ENCODE measurements at regions not wholly inside any gene's neighbourhood (a gene's known extent, or its start where the extent isn't known, plus 50 kb on each side); places are given as distances from the start of the nearest gene placed in this dataset.
A peak's percentile ranks its signal among the peaks of the same experiment; 100 is the strongest.

GRCh38 chrX:85630901-85631300 is 251.4 kb upstream of the POF1B start:
- no peak for TF ChIP-seq CTBP1 (IDR thresholded peaks at IDR 0.05; ENCODE audit: borderline replicate concordance)
- no peak for TF ChIP-seq SUZ12 (IDR thresholded peaks at IDR 0.05)
- no peak for TF ChIP-seq LEF1 (IDR thresholded peaks at IDR 0.05; ENCODE audit: borderline replicate concordance)
- TF ChIP-seq ELF4 (IDR thresholded peaks at IDR 0.05) = no peak
- no peak for TF ChIP-seq ZNF384 (IDR thresholded peaks at IDR 0.05)
- TF ChIP-seq TARDBP (IDR thresholded peaks at IDR 0.05) = no peak
- TF ChIP-seq BHLHE40 (IDR thresholded peaks at IDR 0.05; ENCODE audit: borderline replicate concordance) = no peak
- no peak for TF ChIP-seq FOXA1 (IDR thresholded peaks at IDR 0.05)
- POLR2A ChIA-PET = no interaction called here

DNA sequence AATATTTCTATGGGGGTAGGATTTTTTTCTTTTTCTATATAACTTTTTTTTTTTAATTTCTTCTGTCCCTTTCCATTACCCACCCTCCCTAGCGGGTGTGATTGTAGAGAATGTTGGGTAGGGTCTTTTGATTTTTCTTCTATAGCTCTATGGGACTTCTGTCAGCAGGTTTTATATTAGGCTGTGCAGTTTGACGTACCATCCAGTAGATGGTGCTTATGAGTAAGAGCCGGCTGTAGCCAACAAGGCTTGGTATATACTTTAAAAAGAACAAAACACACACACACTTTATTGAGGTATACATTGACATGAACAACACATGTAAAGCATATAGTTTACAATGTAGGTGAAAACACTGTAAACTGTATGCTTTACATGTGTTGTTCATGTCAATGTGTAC is 247.9 kb upstream of the POF1B start:
- ChIA-PET POLR2A (no interaction called here), CTCF (no interaction called here)
- no peak for TF ChIP-seq NFRKB (IDR thresholded peaks at IDR 0.05)
- no peak for TF ChIP-seq SP1 (IDR thresholded peaks at IDR 0.05)
- TF ChIP-seq FOXM1 (IDR thresholded peaks at IDR 0.05; ENCODE audit: borderline replicate concordance) = no peak
- no peak for TF ChIP-seq HDGF (IDR thresholded peaks at IDR 0.05; ENCODE audit: borderline replicate concordance)
- no peak for TF ChIP-seq ELF4 (IDR thresholded peaks at IDR 0.05)
- no peak for TF ChIP-seq LEF1 (IDR thresholded peaks at IDR 0.05; ENCODE audit: borderline replicate concordance)
- no peak for TF ChIP-seq TARDBP (IDR thresholded peaks at IDR 0.05)
- TF ChIP-seq CTBP1 (IDR thresholded peaks at IDR 0.05; ENCODE audit: borderline replicate concordance) = no peak
- no peak for TF ChIP-seq FOXA1 (IDR thresholded peaks at IDR 0.05)
- TF ChIP-seq, protein P1, sequence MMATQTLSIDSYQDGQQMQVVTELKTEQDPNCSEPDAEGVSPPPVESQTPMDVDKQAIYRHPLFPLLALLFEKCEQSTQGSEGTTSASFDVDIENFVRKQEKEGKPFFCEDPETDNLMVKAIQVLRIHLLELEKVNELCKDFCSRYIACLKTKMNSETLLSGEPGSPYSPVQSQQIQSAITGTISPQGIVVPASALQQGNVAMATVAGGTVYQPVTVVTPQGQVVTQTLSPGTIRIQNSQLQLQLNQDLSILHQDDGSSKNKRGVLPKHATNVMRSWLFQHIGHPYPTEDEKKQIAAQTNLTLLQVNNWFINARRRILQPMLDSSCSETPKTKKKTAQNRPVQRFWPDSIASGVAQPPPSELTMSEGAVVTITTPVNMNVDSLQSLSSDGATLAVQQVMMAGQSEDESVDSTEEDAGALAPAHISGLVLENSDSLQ (IDR thresholded peaks at IDR 0.05) = no peak
- TF ChIP-seq ARNT (IDR thresholded peaks at IDR 0.05) = no peak
- TF ChIP-seq SUZ12 (IDR thresholded peaks at IDR 0.05) = no peak
- no peak for TF ChIP-seq FOXK2 (IDR thresholded peaks at IDR 0.05)
- peak; percentile 16 for DNase-seq (ENCODE audit: extremely low spot score)

More at GRCh38 chrX:85630901-85631300, 251.4 kb upstream of the POF1B start:
- DNase-seq (ENCODE audit: extremely low spot score) = no peak
- CTCF ChIA-PET = no interaction called here

GRCh38 chrX:85622635-85623034 is 243.2 kb upstream of the POF1B start:
- CTCF ChIA-PET = no interaction called here
- DNase-seq (ENCODE audit: extremely low spot score) = no peak
- TF ChIP-seq SUZ12 (IDR thresholded peaks at IDR 0.05) = no peak
- no peak for TF ChIP-seq SP1 (IDR thresholded peaks at IDR 0.05)
- no peak for TF ChIP-seq HDGF (IDR thresholded peaks at IDR 0.05; ENCODE audit: borderline replicate concordance)
- no peak for TF ChIP-seq NFRKB (IDR thresholded peaks at IDR 0.05)
- no peak for TF ChIP-seq ZNF384 (IDR thresholded peaks at IDR 0.05)
- TF ChIP-seq FOXM1 (IDR thresholded peaks at IDR 0.05; ENCODE audit: borderline replicate concordance) = no peak
- TF ChIP-seq TARDBP (IDR thresholded peaks at IDR 0.05) = no peak
- no peak for TF ChIP-seq CTBP1 (IDR thresholded peaks at IDR 0.05; ENCODE audit: borderline replicate concordance)
- POLR2A ChIA-PET = no interaction called here

- CTCF ChIA-PET = no interaction called here
- TF ChIP-seq L3MBTL2 (conservative IDR thresholded peaks at IDR 0.05) = no peak
- TF ChIP-seq BHLHE40 (IDR thresholded peaks at IDR 0.05; ENCODE audit: borderline replicate concordance) = no peak
- no peak for TF ChIP-seq TARDBP (IDR thresholded peaks at IDR 0.05)
- no peak for TF ChIP-seq SP1 (IDR thresholded peaks at IDR 0.05)
- no peak for TF ChIP-seq ARNT (IDR thresholded peaks at IDR 0.05)
- no peak for TF ChIP-seq ZNF384 (IDR thresholded peaks at IDR 0.05)
- no peak for TF ChIP-seq NFRKB (IDR thresholded peaks at IDR 0.05)
- TF ChIP-seq FOXM1 (IDR thresholded peaks at IDR 0.05; ENCODE audit: borderline replicate concordance) = no peak
- no peak for TF ChIP-seq FOXK2 (IDR thresholded peaks at IDR 0.05)
- no peak for TF ChIP-seq SUZ12 (IDR thresholded peaks at IDR 0.05)
- no peak for TF ChIP-seq FOXA1 (IDR thresholded peaks at IDR 0.05)
- TF ChIP-seq LEF1 (IDR thresholded peaks at IDR 0.05; ENCODE audit: borderline replicate concordance) = no peak
- TF ChIP-seq, protein P1 (IDR thresholded peaks at IDR 0.05) = no peak
- no peak for TF ChIP-seq CTBP1 (IDR thresholded peaks at IDR 0.05; ENCODE audit: borderline replicate concordance)
- TF ChIP-seq ELF4 (IDR thresholded peaks at IDR 0.05) = no peak
- no peak for TF ChIP-seq HDGF (IDR thresholded peaks at IDR 0.05; ENCODE audit: borderline replicate concordance)
Measured at GRCh38 chrX:85620466-85620865, 241.0 kb upstream of the POF1B start.

GRCh38 chrX:85619962-85620361 is 240.5 kb upstream of the POF1B start:
- DNase-seq (ENCODE audit: extremely low spot score) = no peak
- POLR2A ChIA-PET = no interaction called here
- TF ChIP-seq LEF1 (IDR thresholded peaks at IDR 0.05; ENCODE audit: borderline replicate concordance) (no peak), SUZ12 (IDR thresholded peaks at IDR 0.05) (no peak), ARNT (IDR thresholded peaks at IDR 0.05) (no peak)
- CTCF ChIA-PET = no interaction called here

More at GRCh38 chrX:85620466-85620865, 241.0 kb upstream of the POF1B start:
- no peak for DNase-seq (ENCODE audit: extremely low spot score)
- POLR2A ChIA-PET = no interaction called here

GRCh38 chrX:85611926-85612325 is 232.5 kb upstream of the POF1B start:
- ChIA-PET POLR2A (no interaction called here), CTCF (interaction anchor here (0.7 kb wide), 1 partner anchor 42 kb away, joined by 3 read pairs; no protein-coding TSS in a partner anchor)
- TF ChIP-seq NFRKB (IDR thresholded peaks at IDR 0.05) (no peak), TARDBP (IDR thresholded peaks at IDR 0.05) (no peak), FOXK2 (IDR thresholded peaks at IDR 0.05) (no peak), ZNF384 (IDR thresholded peaks at IDR 0.05) (no peak), LEF1 (IDR thresholded peaks at IDR 0.05; ENCODE audit: borderline replicate concordance) (no peak), FOXM1 (IDR thresholded peaks at IDR 0.05; ENCODE audit: borderline replicate concordance) (no peak), HDGF (IDR thresholded peaks at IDR 0.05; ENCODE audit: borderline replicate concordance) (no peak)
- TF ChIP-seq, protein P1 (IDR thresholded peaks at IDR 0.05) = no peak
- peak; percentile 11 for DNase-seq (ENCODE audit: extremely low spot score)

DNA sequence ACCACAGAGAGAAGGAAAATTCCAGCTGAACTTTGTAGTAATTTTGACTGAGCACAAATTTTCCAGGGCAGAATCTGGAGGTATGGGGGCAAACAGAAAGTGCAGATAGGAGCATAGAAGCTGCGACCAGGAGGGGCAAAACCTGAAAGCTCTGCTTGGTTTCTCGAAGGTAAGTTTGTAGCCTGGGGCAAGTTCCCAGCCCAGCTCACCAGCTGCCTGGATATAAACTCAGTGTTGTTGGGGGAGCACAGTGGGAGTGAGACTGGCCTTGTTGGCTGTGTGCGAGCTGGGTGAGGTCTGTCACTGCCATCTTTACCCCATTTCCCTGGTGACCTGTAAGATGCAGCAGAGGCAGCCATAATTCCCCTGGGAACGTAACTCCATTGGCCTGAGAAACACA is 213.5 kb upstream of the POF1B start:
- no peak for DNase-seq (ENCODE audit: extremely low spot score)
- CTCF ChIA-PET = no interaction called here
- POLR2A ChIA-PET = no interaction called here
- TF ChIP-seq SUZ12 (IDR thresholded peaks at IDR 0.05) (no peak), L3MBTL2 (conservative IDR thresholded peaks at IDR 0.05) (no peak), SP1 (IDR thresholded peaks at IDR 0.05) (no peak), HDGF (IDR thresholded peaks at IDR 0.05; ENCODE audit: borderline replicate concordance) (no peak), ARNT (IDR thresholded peaks at IDR 0.05) (no peak), FOXA1 (IDR thresholded peaks at IDR 0.05) (no peak), BHLHE40 (IDR thresholded peaks at IDR 0.05; ENCODE audit: borderline replicate concordance) (no peak), FOXK2 (IDR thresholded peaks at IDR 0.05) (no peak), LEF1 (IDR thresholded peaks at IDR 0.05; ENCODE audit: borderline replicate concordance) (no peak), ZNF384 (IDR thresholded peaks at IDR 0.05) (no peak), TARDBP (IDR thresholded peaks at IDR 0.05) (no peak), NFRKB (IDR thresholded peaks at IDR 0.05) (no peak), CTBP1 (IDR thresholded peaks at IDR 0.05; ENCODE audit: borderline replicate concordance) (no peak)
- TF ChIP-seq, protein P1 (IDR thresholded peaks at IDR 0.05) = no peak

Data from HEK293T (cell line).